IPS-15b (cell line): ENCODE measurements at regions not wholly inside any gene's neighbourhood (a gene's known extent, or its start where the extent isn't known, plus 50 kb on each side); places are given as distances from the start of the nearest gene placed in this dataset.

Experiments
- H3K27me3 ChIP-seq: one replicate; pipeline ENCODE4 v1.6.1; 2013; ENCODE audit warnings: low read length; ENCODE audit not compliant: control insufficient read depth, insufficient read depth
- H3K36me3 ChIP-seq: one replicate; pipeline ENCODE4 v1.6.1; 2013; ENCODE audit warnings: low read length; ENCODE audit not compliant: control insufficient read depth, insufficient read depth
- H3K4me1 ChIP-seq: one replicate; pipeline ENCODE4 v1.6.1; 2013; ENCODE audit warnings: mild to moderate bottlenecking, low read length; ENCODE audit not compliant: control insufficient read depth, insufficient read depth
- H3K4me3 ChIP-seq: one replicate; pipeline ENCODE4 v1.5.1; 2013; ENCODE audit warnings: low read depth, low read length
- H3K9ac ChIP-seq: one replicate; pipeline ENCODE4 v1.6.1; 2013; ENCODE audit warnings: low read depth, mild to moderate bottlenecking, low read length
- H3K9me3 ChIP-seq: one replicate; pipeline ENCODE4 v1.6.1; 2013; ENCODE audit warnings: mild to moderate bottlenecking, low read length; ENCODE audit not compliant: control insufficient read depth, insufficient read depth

GRCh38 chr15:46304321-46304720, 669.5 kb downstream of the SQOR start:
- Histone ChIP-seq H3K36me3 (no peaks in the 10 kb centered on the region), H3K9ac (no peak overlapping the region), H3K27me3 (no peaks in the 10 kb centered on the region), H3K4me3 (no peak overlapping the region), H3K4me1 (no peaks in the 10 kb centered on the region), H3K9me3 (no peaks in the 10 kb centered on the region)

- Histone ChIP-seq H3K9me3 (no peaks in the 10 kb centered on the region), H3K36me3 (no peaks in the 10 kb centered on the region), H3K4me3 (no peak overlapping the region), H3K27me3 (no peaks in the 10 kb centered on the region), H3K9ac (no peak overlapping the region), H3K4me1 (no peaks in the 10 kb centered on the region)
Observed at GRCh38 chr15:46307746-46308145, 672.9 kb downstream of the SQOR start.

- H3K4me3 ChIP-seq: no peak overlapping the region
- no peaks in the 10 kb centered on the region for H3K4me1 ChIP-seq
- H3K36me3 ChIP-seq: no peaks in the 10 kb centered on the region
- no peak overlapping the region for H3K9ac ChIP-seq
- H3K27me3 ChIP-seq: no peaks in the 10 kb centered on the region
- no peaks in the 10 kb centered on the region for H3K9me3 ChIP-seq
Observed at GRCh38 chr15:46309914-46310313, 675.1 kb downstream of the SQOR start.

- no peaks in the 10 kb centered on the region for H3K27me3 ChIP-seq
- no peaks in the 10 kb centered on the region for H3K4me1 ChIP-seq
- no peak overlapping the region for H3K4me3 ChIP-seq
- H3K36me3 ChIP-seq: no peaks in the 10 kb centered on the region
- no peak overlapping the region for H3K9ac ChIP-seq
- H3K9me3 ChIP-seq: no peaks in the 10 kb centered on the region
Observed at GRCh38 chr15:46312133-46312740, 677.4 kb downstream of the SQOR start.

GRCh38 chr15:46315434-46315833, 680.6 kb downstream of the SQOR start:
- Histone ChIP-seq H3K9me3 (no peaks in the 10 kb centered on the region), H3K4me1 (no peaks in the 10 kb centered on the region), H3K4me3 (no peak overlapping the region), H3K27me3 (no peaks in the 10 kb centered on the region), H3K36me3 (no peaks in the 10 kb centered on the region), H3K9ac (no peak overlapping the region)

GRCh38 chr15:46316024-46316423, 681.2 kb downstream of the SQOR start:
- Histone ChIP-seq H3K27me3 (no peaks in the 10 kb centered on the region), H3K9me3 (no peaks in the 10 kb centered on the region), H3K36me3 (no peaks in the 10 kb centered on the region), H3K4me3 (no peak overlapping the region), H3K9ac (no peak overlapping the region), H3K4me1 (no peaks in the 10 kb centered on the region)

- peaks cover 4% of the 10 kb centered on the region for H3K4me1 ChIP-seq
- no peak overlapping the region for H3K4me3 ChIP-seq
- H3K9ac ChIP-seq: no peak overlapping the region
- no peaks in the 10 kb centered on the region for H3K9me3 ChIP-seq
- no peaks in the 10 kb centered on the region for H3K36me3 ChIP-seq
- no peaks in the 10 kb centered on the region for H3K27me3 ChIP-seq
Observed at GRCh38 chr15:46317029-46317428, 682.2 kb downstream of the SQOR start.

- Histone ChIP-seq H3K4me3 (no peak overlapping the region), H3K9me3 (no peaks in the 10 kb centered on the region), H3K27me3 (no peaks in the 10 kb centered on the region), H3K9ac (no peak overlapping the region), H3K4me1 (peaks cover 7% of the 10 kb centered on the region), H3K36me3 (no peaks in the 10 kb centered on the region)
Observed at GRCh38 chr15:46322753-46323152, 687.9 kb downstream of the SQOR start.

- Histone ChIP-seq H3K9me3 (no peaks in the 10 kb centered on the region), H3K27me3 (no peaks in the 10 kb centered on the region), H3K4me3 (no peak overlapping the region), H3K9ac (no peak overlapping the region), H3K4me1 (peaks cover 7% of the 10 kb centered on the region), H3K36me3 (no peaks in the 10 kb centered on the region)
Observed at GRCh38 chr15:46326173-46326572, 691.3 kb downstream of the SQOR start.

- H3K4me1 ChIP-seq: no peaks in the 10 kb centered on the region
- no peak overlapping the region for H3K4me3 ChIP-seq
- no peaks in the 10 kb centered on the region for H3K36me3 ChIP-seq
- no peaks in the 10 kb centered on the region for H3K27me3 ChIP-seq
- no peaks in the 10 kb centered on the region for H3K9me3 ChIP-seq
- H3K9ac ChIP-seq: no peak overlapping the region
Observed at GRCh38 chr15:46328821-46329220, 694.0 kb downstream of the SQOR start.

- Histone ChIP-seq H3K4me1 (no peaks in the 10 kb centered on the region), H3K4me3 (no peak overlapping the region), H3K9ac (no peak overlapping the region), H3K27me3 (no peaks in the 10 kb centered on the region), H3K36me3 (no peaks in the 10 kb centered on the region), H3K9me3 (no peaks in the 10 kb centered on the region)
Observed at GRCh38 chr15:46329876-46330275, 695.0 kb downstream of the SQOR start.

GRCh38 chr15:46331546-46331945, 696.7 kb downstream of the SQOR start:
- Histone ChIP-seq H3K4me1 (no peaks in the 10 kb centered on the region), H3K4me3 (no peak overlapping the region), H3K9me3 (no peaks in the 10 kb centered on the region), H3K9ac (no peak overlapping the region), H3K36me3 (no peaks in the 10 kb centered on the region), H3K27me3 (no peaks in the 10 kb centered on the region)
